HEK293 (cell line): ENCODE measurements at regions not wholly inside any gene's neighbourhood (a gene's known extent, or its start where the extent isn't known, plus 50 kb on each side); places are given as distances from the start of the nearest gene placed in this dataset.

Source experiments
- CTCF ChIA-PET: fragments of 350-600 bp; formaldehyde crosslinking; extraction: SDS; loops from one replicate; lab custom pipeline; 2021; ENCODE audit warnings: antibody characterized with exemption; lab: Yijun Ruan, JAX
- POLR2A ChIA-PET: fragments of 300-600 bp; formaldehyde crosslinking; extraction: SDS; loops from one replicate; lab custom pipeline; 2020; ENCODE audit warnings: antibody characterized with exemption, inconsistent platforms; lab: Yijun Ruan, JAX
- H3K27ac ChIP-seq: fragments of 200-500 bp; sonication (Bioruptor generic); 2 replicates; pipeline ENCODE4 v1.5.1; 2014; ENCODE audit warnings: low read depth, low read length, control low read depth, inconsistent platforms; ENCODE audit errors: extremely low read depth
- H3K36me3 ChIP-seq, 2 experiments: fragments of 200-500 bp in 1 of 2; sonication (Bioruptor generic) in 1 of 2; 1 replicate in 1 of 2; 2 replicates in 1 of 2; pipeline ENCODE4 v1.5.1; 2014 to 2017; ENCODE audit warnings: inconsistent platforms in 2 of 2, low read length in 2 of 2; ENCODE audit not compliant: control insufficient read depth in 2 of 2, insufficient read depth in 1 of 2
- H3K4me1 ChIP-seq: fragments of 200-500 bp; sonication (Bioruptor generic); 2 replicates; pipeline ENCODE4 v1.5.1; 2014; ENCODE audit warnings: mild to moderate bottlenecking, low read length, inconsistent platforms; ENCODE audit not compliant: control insufficient read depth, insufficient read depth
- H3K4me3 ChIP-seq: 2 replicates; pipeline ENCODE4 v1.5.1; 2011; ENCODE audit warnings: low read depth, mild to moderate bottlenecking, control low read depth, low read length, moderate library complexity
- H3K9me3 ChIP-seq: fragments of 200-500 bp; sonication (Bioruptor generic); 2 replicates; pipeline ENCODE4 v1.5.1; 2014; ENCODE audit warnings: low read depth, low read length, inconsistent platforms; ENCODE audit not compliant: control insufficient read depth, insufficient read depth
- BCL11A ChIP-seq: fragments of 450-650 bp; formaldehyde crosslinking; IDR thresholded peaks from 2 replicates; pipeline ENCODE4 v1.5.1; 2016; ENCODE audit warnings: low read depth, missing biosample characterization, missing genetic modification characterization
- GFI1B ChIP-seq: fragments of 450-650 bp; formaldehyde crosslinking; IDR thresholded peaks from 2 replicates; pipeline ENCODE4 v1.5.1; 2016; ENCODE audit warnings: missing biosample characterization, missing genetic modification characterization
- KLF10 ChIP-seq: fragments of 450-650 bp; IDR thresholded peaks from 2 replicates; pipeline ENCODE4 v1.5.1; 2018; ENCODE audit warnings: missing biosample characterization, mild to moderate bottlenecking, missing genetic modification characterization
- ZBTB1 ChIP-seq: fragments of 450-650 bp; formaldehyde crosslinking; IDR thresholded peaks from 2 replicates; pipeline ENCODE4 v1.5.1; 2016; ENCODE audit warnings: missing biosample characterization, missing genetic modification characterization
- ZBTB21 ChIP-seq: fragments of 450-650 bp; formaldehyde crosslinking; IDR thresholded peaks from 2 replicates; pipeline ENCODE4 v1.5.1; 2017; ENCODE audit warnings: missing biosample characterization, missing genetic modification characterization
- ZBTB7A ChIP-seq: fragments of 450-650 bp; formaldehyde crosslinking; IDR thresholded peaks from 2 replicates; pipeline ENCODE4 v1.5.1; 2016; ENCODE audit warnings: low read depth, missing biosample characterization, missing genetic modification characterization
- ZNF404 ChIP-seq: fragments of 450-650 bp; formaldehyde crosslinking; IDR thresholded peaks from 2 replicates; pipeline ENCODE4 v1.5.1; 2017; ENCODE audit warnings: missing biosample characterization, missing genetic modification characterization
- ZNF426 ChIP-seq: fragments of 450-650 bp; formaldehyde crosslinking; IDR thresholded peaks from 2 replicates; pipeline ENCODE4 v1.5.1; 2017; ENCODE audit warnings: missing biosample characterization, missing genetic modification characterization, mild to moderate bottlenecking, inconsistent platforms, moderate library complexity
- ZNF473 ChIP-seq: fragments of 450-650 bp; formaldehyde crosslinking; IDR thresholded peaks from 2 replicates; pipeline ENCODE4 v1.5.1; 2017; ENCODE audit warnings: missing biosample characterization, missing genetic modification characterization
- ZNF623 ChIP-seq: fragments of 450-650 bp; formaldehyde crosslinking; IDR thresholded peaks from 2 replicates; pipeline ENCODE4 v1.5.1; 2016; ENCODE audit warnings: missing biosample characterization, missing genetic modification characterization
- ZNF654 ChIP-seq: fragments of 450-650 bp; formaldehyde crosslinking; IDR thresholded peaks from 2 replicates; pipeline ENCODE4 v1.5.1; 2016; ENCODE audit warnings: low read depth, missing biosample characterization, missing genetic modification characterization
- ZNF785 ChIP-seq: fragments of 450-650 bp; formaldehyde crosslinking; IDR thresholded peaks from 2 replicates; pipeline ENCODE4 v1.5.1; 2016; ENCODE audit warnings: missing biosample characterization, missing genetic modification characterization
- ZNF830 ChIP-seq: fragments of 450-650 bp; IDR thresholded peaks from 2 replicates; pipeline ENCODE4 v1.5.0; 2018; ENCODE audit warnings: missing biosample characterization, missing genetic modification characterization, low read depth, mild to moderate bottlenecking, moderate library complexity
- TF ChIP-seq, protein P1 (sequence below): fragments of 450-650 bp; formaldehyde crosslinking; IDR thresholded peaks from 2 replicates; pipeline ENCODE4 v1.5.1; 2016; ENCODE audit warnings: missing biosample characterization, missing genetic modification characterization
- TF ChIP-seq, protein P2 (sequence below): fragments of 450-650 bp; formaldehyde crosslinking; IDR thresholded peaks from 2 replicates; pipeline ENCODE4 v1.5.1; 2017; ENCODE audit warnings: missing biosample characterization, missing genetic modification characterization
- TF ChIP-seq, protein P3 (sequence below): fragments of 450-650 bp; formaldehyde crosslinking; IDR thresholded peaks from 2 replicates; pipeline ENCODE4 v1.5.1; 2017; ENCODE audit warnings: missing biosample characterization, missing genetic modification characterization
- TF ChIP-seq, protein P4 (sequence below): fragments of 450-650 bp; formaldehyde crosslinking; IDR thresholded peaks from 2 replicates; pipeline ENCODE4 v1.5.1; 2016; ENCODE audit warnings: missing biosample characterization, missing genetic modification characterization, borderline replicate concordance
- TF ChIP-seq, protein P5 (sequence below): fragments of 450-650 bp; formaldehyde crosslinking; IDR thresholded peaks from 2 replicates; pipeline ENCODE4 v1.5.1; 2016; ENCODE audit warnings: missing biosample characterization, missing genetic modification characterization
- TF ChIP-seq, protein P6 (sequence below): fragments of 450-650 bp; formaldehyde crosslinking; IDR thresholded peaks from 2 replicates; pipeline ENCODE4 v1.5.1; 2016; ENCODE audit warnings: missing biosample characterization, missing genetic modification characterization
- TF ChIP-seq, protein P7 (sequence below): fragments of 450-650 bp; formaldehyde crosslinking; IDR thresholded peaks from 2 replicates; pipeline ENCODE4 v1.5.1; 2016; ENCODE audit warnings: missing biosample characterization, missing genetic modification characterization

DNA sequence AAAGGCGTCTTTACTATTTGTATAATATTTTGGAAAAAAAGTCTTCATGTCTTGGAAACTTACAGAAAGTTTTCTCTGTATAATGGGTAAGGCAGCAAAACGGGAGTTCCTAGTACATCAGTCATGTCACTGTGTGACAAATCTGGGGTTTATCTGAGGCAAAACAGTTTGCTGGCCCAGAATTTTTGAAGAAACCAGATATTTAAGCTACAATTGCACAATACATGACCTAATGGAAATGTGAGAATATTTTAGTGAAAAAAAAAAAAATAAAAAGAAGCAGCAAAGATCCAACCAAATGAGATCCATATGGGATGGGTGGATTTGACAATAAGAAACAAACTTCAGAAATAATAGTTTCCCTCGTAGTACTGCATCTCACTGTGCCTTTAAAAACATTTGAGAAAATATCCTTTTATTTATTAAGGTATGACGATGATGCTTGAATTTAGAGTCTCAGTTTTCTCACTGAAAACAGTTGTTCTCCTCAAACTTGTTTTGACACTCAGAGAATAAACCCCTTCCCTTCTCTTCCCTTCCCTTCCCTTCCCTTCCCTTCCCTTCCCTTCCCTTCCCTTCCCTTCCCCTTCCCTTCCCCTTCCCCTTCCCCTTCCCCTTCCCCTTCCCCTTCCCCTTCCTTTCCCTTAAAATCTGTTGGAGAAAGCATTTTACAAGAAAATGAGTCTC, 180.5 kb upstream of the TUT7 start:
- H3K4me1 ChIP-seq, result no peaks in the 10 kb centered on the region
- CTCF ChIA-PET, result interaction anchor here (0.6 kb wide), 1 partner anchor 444 kb away, joined by 3 read pairs; no protein-coding TSS in a partner anchor
- no peak overlapping the region for H3K4me3 ChIP-seq
- no peaks in the 10 kb centered on the region for H3K36me3 ChIP-seq
- TF ChIP-seq GFI1B (tag by site-specific recombination), result no peak
- TF ChIP-seq ZNF623 (tag by site-specific recombination), result no peak
- TF ChIP-seq ZNF830 (tag by site-specific recombination), result no peak
- TF ChIP-seq, protein P1, sequence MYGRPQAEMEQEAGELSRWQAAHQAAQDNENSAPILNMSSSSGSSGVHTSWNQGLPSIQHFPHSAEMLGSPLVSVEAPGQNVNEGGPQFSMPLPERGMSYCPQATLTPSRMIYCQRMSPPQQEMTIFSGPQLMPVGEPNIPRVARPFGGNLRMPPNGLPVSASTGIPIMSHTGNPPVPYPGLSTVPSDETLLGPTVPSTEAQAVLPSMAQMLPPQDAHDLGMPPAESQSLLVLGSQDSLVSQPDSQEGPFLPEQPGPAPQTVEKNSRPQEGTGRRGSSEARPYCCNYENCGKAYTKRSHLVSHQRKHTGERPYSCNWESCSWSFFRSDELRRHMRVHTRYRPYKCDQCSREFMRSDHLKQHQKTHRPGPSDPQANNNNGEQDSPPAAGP, result no peak
- TF ChIP-seq ZNF473 (tag by site-specific recombination), result no peak
- no peak for TF ChIP-seq ZBTB7A (tag by site-specific recombination)
- TF ChIP-seq, protein P2, sequence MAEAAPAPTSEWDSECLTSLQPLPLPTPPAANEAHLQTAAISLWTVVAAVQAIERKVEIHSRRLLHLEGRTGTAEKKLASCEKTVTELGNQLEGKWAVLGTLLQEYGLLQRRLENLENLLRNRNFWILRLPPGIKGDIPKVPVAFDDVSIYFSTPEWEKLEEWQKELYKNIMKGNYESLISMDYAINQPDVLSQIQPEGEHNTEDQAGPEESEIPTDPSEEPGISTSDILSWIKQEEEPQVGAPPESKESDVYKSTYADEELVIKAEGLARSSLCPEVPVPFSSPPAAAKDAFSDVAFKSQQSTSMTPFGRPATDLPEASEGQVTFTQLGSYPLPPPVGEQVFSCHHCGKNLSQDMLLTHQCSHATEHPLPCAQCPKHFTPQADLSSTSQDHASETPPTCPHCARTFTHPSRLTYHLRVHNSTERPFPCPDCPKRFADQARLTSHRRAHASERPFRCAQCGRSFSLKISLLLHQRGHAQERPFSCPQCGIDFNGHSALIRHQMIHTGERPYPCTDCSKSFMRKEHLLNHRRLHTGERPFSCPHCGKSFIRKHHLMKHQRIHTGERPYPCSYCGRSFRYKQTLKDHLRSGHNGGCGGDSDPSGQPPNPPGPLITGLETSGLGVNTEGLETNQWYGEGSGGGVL (tag by site-specific recombination), result no peak
- TF ChIP-seq, protein P3, sequence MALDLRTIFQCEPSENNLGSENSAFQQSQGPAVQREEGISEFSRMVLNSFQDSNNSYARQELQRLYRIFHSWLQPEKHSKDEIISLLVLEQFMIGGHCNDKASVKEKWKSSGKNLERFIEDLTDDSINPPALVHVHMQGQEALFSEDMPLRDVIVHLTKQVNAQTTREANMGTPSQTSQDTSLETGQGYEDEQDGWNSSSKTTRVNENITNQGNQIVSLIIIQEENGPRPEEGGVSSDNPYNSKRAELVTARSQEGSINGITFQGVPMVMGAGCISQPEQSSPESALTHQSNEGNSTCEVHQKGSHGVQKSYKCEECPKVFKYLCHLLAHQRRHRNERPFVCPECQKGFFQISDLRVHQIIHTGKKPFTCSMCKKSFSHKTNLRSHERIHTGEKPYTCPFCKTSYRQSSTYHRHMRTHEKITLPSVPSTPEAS, result no peak
- no peak for TF ChIP-seq ZBTB1 (tag by site-specific recombination)
- TF ChIP-seq ZBTB21 (tag by site-specific recombination), result no peak
- TF ChIP-seq, protein P4, sequence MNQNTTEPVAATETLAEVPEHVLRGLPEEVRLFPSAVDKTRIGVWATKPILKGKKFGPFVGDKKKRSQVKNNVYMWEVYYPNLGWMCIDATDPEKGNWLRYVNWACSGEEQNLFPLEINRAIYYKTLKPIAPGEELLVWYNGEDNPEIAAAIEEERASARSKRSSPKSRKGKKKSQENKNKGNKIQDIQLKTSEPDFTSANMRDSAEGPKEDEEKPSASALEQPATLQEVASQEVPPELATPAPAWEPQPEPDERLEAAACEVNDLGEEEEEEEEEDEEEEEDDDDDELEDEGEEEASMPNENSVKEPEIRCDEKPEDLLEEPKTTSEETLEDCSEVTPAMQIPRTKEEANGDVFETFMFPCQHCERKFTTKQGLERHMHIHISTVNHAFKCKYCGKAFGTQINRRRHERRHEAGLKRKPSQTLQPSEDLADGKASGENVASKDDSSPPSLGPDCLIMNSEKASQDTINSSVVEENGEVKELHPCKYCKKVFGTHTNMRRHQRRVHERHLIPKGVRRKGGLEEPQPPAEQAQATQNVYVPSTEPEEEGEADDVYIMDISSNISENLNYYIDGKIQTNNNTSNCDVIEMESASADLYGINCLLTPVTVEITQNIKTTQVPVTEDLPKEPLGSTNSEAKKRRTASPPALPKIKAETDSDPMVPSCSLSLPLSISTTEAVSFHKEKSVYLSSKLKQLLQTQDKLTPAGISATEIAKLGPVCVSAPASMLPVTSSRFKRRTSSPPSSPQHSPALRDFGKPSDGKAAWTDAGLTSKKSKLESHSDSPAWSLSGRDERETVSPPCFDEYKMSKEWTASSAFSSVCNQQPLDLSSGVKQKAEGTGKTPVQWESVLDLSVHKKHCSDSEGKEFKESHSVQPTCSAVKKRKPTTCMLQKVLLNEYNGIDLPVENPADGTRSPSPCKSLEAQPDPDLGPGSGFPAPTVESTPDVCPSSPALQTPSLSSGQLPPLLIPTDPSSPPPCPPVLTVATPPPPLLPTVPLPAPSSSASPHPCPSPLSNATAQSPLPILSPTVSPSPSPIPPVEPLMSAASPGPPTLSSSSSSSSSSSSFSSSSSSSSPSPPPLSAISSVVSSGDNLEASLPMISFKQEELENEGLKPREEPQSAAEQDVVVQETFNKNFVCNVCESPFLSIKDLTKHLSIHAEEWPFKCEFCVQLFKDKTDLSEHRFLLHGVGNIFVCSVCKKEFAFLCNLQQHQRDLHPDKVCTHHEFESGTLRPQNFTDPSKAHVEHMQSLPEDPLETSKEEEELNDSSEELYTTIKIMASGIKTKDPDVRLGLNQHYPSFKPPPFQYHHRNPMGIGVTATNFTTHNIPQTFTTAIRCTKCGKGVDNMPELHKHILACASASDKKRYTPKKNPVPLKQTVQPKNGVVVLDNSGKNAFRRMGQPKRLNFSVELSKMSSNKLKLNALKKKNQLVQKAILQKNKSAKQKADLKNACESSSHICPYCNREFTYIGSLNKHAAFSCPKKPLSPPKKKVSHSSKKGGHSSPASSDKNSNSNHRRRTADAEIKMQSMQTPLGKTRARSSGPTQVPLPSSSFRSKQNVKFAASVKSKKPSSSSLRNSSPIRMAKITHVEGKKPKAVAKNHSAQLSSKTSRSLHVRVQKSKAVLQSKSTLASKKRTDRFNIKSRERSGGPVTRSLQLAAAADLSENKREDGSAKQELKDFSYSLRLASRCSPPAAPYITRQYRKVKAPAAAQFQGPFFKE (tag by site-specific recombination), result no peak
- TF ChIP-seq, protein P5, sequence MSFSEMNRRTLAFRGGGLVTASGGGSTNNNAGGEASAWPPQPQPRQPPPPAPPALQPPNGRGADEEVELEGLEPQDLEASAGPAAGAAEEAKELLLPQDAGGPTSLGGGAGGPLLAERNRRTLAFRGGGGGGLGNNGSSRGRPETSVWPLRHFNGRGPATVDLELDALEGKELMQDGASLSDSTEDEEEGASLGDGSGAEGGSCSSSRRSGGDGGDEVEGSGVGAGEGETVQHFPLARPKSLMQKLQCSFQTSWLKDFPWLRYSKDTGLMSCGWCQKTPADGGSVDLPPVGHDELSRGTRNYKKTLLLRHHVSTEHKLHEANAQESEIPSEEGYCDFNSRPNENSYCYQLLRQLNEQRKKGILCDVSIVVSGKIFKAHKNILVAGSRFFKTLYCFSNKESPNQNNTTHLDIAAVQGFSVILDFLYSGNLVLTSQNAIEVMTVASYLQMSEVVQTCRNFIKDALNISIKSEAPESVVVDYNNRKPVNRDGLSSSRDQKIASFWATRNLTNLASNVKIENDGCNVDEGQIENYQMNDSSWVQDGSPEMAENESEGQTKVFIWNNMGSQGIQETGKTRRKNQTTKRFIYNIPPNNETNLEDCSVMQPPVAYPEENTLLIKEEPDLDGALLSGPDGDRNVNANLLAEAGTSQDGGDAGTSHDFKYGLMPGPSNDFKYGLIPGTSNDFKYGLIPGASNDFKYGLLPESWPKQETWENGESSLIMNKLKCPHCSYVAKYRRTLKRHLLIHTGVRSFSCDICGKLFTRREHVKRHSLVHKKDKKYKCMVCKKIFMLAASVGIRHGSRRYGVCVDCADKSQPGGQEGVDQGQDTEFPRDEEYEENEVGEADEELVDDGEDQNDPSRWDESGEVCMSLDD (tag by site-specific recombination), result no peak
- no peak for TF ChIP-seq ZNF785
- no peak for TF ChIP-seq KLF10 (tag by site-specific recombination)
- TF ChIP-seq, protein P6, sequence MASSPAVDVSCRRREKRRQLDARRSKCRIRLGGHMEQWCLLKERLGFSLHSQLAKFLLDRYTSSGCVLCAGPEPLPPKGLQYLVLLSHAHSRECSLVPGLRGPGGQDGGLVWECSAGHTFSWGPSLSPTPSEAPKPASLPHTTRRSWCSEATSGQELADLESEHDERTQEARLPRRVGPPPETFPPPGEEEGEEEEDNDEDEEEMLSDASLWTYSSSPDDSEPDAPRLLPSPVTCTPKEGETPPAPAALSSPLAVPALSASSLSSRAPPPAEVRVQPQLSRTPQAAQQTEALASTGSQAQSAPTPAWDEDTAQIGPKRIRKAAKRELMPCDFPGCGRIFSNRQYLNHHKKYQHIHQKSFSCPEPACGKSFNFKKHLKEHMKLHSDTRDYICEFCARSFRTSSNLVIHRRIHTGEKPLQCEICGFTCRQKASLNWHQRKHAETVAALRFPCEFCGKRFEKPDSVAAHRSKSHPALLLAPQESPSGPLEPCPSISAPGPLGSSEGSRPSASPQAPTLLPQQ (tag by site-specific recombination), result no peak
- TF ChIP-seq, protein P7, sequence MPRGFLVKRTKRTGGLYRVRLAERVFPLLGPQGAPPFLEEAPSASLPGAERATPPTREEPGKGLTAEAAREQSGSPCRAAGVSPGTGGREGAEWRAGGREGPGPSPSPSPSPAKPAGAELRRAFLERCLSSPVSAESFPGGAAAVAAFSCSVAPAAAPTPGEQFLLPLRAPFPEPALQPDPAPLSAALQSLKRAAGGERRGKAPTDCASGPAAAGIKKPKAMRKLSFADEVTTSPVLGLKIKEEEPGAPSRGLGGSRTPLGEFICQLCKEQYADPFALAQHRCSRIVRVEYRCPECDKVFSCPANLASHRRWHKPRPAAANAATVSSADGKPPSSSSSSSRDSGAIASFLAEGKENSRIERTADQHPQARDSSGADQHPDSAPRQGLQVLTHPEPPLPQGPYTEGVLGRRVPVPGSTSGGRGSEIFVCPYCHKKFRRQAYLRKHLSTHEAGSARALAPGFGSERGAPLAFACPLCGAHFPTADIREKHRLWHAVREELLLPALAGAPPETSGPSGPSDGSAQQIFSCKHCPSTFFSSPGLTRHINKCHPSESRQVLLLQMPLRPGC, result no peak
- TF ChIP-seq ZNF654 (tag by site-specific recombination), result no peak
- no peak for TF ChIP-seq ZNF404 (tag by site-specific recombination)
- no peak for TF ChIP-seq ZNF426 (tag by site-specific recombination)
- no peak for TF ChIP-seq BCL11A
- TF ChIP-seq, all 188 proteins: peak for 0
- no peaks in the 10 kb centered on the region for H3K9me3 ChIP-seq
- POLR2A ChIA-PET, result interaction anchor here (0.7 kb wide), 1 partner anchor 306 kb away, joined by 3 read pairs; no protein-coding TSS in a partner anchor
- no peak overlapping the region for H3K27ac ChIP-seq
